GM12891 (cell line): ENCODE measurements at regions not wholly inside any gene's neighbourhood (a gene's known extent, or its start where the extent isn't known, plus 50 kb on each side); places are given as distances from the start of the nearest gene placed in this dataset.

ENCODE experiments used
- POLR2A ChIP-seq: IDR thresholded peaks from 2 replicates; pipeline ENCODE4 v1.6.1; 2011; ENCODE audit warnings: low read depth, low read length, control low read depth
- POLR2AphosphoS5 ChIP-seq: IDR thresholded peaks from 2 replicates; pipeline ENCODE4 v1.6.1; 2011; ENCODE audit warnings: low read depth, low read length, control low read depth
- POU2F2 ChIP-seq: IDR thresholded peaks from 2 replicates; pipeline ENCODE4 v1.6.1; 2011; ENCODE audit warnings: low read depth, mild to moderate bottlenecking, control low read depth, low read length, moderate library complexity
- SPI1 ChIP-seq: IDR thresholded peaks from 2 replicates; pipeline ENCODE4 v1.6.1; 2011; ENCODE audit warnings: low read depth, low read length, control low read depth
- TAF1 ChIP-seq: IDR thresholded peaks from 2 replicates; pipeline ENCODE4 v1.6.1; 2011; ENCODE audit warnings: low read depth, low read length, control low read depth

DNA sequence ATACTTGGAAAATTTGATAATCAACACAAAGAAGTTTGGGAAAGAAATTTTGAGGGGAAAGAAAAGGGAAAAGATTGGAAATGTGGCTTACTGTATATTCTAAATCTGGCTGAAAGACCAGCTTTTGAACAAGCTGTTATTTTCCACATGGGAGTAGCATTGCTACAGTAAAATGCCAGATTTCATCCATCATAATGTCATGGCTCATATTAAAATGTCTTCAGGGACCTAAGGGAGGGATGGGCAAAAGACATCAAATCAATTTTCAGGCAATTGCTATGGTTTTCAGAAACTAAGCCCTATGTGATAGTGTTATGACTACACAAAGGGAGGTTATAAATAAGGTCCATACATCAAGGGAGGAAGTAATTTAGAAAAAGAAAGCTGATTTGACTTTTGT lies 1116.9 kb upstream of the CELF2 start:
- TF ChIP-seq POLR2A = no peak
- TF ChIP-seq POLR2AphosphoS5 = no peak
- TF ChIP-seq TAF1 = no peak
- TF ChIP-seq POU2F2 = no peak
- TF ChIP-seq SPI1 = no peak
